CD4-positive, alpha-beta T cell treated with Interleukin-21 for 1 hour (primary cell): ENCODE measurements at regions not wholly inside any gene's neighbourhood (a gene's known extent, or its start where the extent isn't known, plus 50 kb on each side); places are given as distances from the start of the nearest gene placed in this dataset.
"Not testable (repeated sequence)": the region's sequence is repeated elsewhere in the genome, so short reads cannot be mapped to it uniquely, and the experiment has no call there.

ENCODE experiments used
- DNase-seq: peaks from one replicate; pipeline ENCODE4 v3.0.0-alpha.2; 2020

DNA sequence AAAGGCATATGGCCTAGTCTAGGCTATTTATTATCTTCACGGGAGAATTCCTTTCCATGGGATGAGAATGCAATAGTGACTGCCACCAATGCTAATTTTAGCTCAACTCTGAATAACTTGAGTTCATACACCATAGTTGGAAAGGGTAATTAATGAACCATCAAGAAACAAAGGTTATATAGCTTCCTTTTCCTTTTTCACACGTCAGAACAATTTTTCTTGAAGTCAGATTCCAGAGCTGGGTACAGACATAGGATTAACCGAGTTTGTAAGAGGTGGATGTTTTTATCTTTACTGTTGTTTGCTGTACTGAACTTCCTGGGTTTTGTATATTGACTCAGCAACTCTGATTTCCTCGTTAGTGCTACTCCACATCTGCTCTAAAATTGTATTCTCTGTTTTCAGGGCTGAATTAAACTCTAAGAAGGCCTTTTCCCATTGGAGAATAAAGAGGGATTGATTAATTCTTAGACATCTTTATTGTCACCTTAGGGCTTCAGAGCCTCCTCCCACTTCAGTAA is 262.0 kb downstream of the NUF2 start:
- no peak for DNase-seq

- no peak for DNase-seq
Observed at GRCh38 chr1:163585796-163586195, 264.0 kb downstream of the NUF2 start.

- no peak for DNase-seq
Observed at GRCh38 chr1:163588796-163589195, 267.0 kb downstream of the NUF2 start.

DNA sequence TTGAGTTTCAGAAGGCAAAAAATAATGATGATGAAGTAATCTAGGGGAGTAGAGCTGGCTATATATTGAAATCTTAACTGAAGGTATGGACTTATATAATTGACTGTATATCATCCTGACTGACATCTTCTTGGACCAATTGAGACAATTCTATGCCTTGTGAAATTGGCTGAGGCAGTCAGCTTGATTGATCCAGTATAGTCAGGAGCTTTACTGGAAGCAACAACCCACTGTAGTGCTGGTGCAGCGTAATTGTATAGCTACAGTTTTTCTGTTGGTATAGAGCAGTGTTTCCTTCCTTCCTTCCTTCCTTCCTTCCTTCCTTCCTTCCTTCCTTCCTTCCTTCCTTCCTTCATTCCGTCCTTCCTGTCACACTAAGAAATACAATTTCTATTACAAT is 268.0 kb downstream of the NUF2 start:
- DNase-seq: no peak

GRCh38 chr1:163591131-163591530 is 269.4 kb downstream of the NUF2 start:
- not testable (repeated sequence) for DNase-seq

GRCh38 chr1:163592623-163593022 is 270.9 kb downstream of the NUF2 start:
- not testable (repeated sequence) for DNase-seq

- DNase-seq: not testable (repeated sequence)
Observed at GRCh38 chr1:163596106-163596505, 274.4 kb downstream of the NUF2 start.

- DNase-seq: no peak
Observed at GRCh38 chr1:163596541-163597258, 274.9 kb downstream of the NUF2 start.

GRCh38 chr1:163604321-163604720 is 282.6 kb downstream of the NUF2 start:
- no peak for DNase-seq

DNA sequence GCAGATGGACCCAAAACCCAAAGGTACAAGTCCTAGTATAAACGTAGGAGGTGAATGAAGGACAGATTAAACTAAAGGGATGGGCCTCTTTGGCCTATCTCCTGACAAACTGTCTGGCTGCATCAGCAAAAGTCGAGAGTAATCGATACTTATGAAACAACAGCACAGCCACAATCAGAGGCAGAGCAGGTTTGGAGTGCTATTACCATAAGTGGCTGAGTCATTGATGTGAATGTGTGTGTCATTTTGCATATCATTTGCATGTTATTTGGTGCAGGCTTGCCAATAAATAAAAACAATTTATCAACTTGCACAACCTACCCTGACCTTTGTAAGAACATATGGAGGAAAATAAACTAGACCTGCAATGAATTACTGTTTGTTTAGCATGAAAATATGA is 283.1 kb downstream of the NUF2 start:
- DNase-seq: no peak

- no peak for DNase-seq
Observed at GRCh38 chr1:163608979-163609378, 287.2 kb downstream of the NUF2 start.

DNA sequence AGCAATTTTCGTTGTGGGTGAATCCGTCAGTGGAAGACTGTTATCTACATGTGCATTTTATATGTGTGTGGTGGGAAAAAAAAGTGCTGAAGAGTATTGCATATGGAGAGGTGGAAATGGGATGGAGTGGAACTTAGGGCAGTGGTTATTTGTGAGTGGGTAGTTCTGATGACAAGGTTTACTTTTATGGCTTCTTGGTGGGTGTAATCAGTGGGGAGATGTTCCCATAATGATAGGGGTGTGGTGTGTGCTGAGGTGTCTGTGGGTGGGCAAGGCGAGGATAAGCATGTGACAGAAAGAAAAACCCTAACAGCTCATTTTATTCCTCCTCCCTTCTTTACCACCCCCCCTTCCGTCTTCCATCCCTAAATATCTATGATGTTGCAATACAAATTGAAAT is 288.1 kb downstream of the NUF2 start:
- no peak for DNase-seq

GRCh38 chr1:163610486-163610885 is 288.7 kb downstream of the NUF2 start:
- no peak for DNase-seq

GRCh38 chr1:163614361-163614760 is 292.6 kb downstream of the NUF2 start:
- no peak for DNase-seq

- no peak for DNase-seq
Observed at GRCh38 chr1:163628034-163628773, 306.4 kb downstream of the NUF2 start.

DNA sequence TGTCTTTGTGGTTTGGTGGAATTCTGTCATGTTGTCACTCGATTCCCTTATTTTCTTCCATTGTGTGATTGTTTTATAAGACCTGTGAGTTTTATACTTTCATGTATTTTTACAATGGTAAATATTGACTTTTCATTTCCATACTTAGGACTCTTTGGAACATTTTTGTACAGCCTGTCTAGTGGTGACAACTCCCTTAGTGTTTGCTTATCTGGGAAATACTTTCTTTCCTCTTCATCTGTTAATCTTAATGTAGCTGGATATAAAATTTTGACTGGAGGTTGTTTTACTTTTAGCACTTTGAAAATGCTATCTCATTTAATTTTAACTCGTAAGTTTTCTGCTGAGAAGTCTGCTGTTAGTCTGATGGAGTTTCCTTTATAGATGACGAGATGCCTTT is 310.5 kb downstream of the NUF2 start:
- no peak for DNase-seq

GRCh38 chr1:163633366-163633765 is 311.6 kb downstream of the NUF2 start:
- no peak for DNase-seq

GRCh38 chr1:163645676-163646075 is 323.9 kb downstream of the NUF2 start:
- DNase-seq: not testable (repeated sequence)

GRCh38 chr1:163650624-163651023 is 328.9 kb downstream of the NUF2 start:
- no peak for DNase-seq

DNA sequence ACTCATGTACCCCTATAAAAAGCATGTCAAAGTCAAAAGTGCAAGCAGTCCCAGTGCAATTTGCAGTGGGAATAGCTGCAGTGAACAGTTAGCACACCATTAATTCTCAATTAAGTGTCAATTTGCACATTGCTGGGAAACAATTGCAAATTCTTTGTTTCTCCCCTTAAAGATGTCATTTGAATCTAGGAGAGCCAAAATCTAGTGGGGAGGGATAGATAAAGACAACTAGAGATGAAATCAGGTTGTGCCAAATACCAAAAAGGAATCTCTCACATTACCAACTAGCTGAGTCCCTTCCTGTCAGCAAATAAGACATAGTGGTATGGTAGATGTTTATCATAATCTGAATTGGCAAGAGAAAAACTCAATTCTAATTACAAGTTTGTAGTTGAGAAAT is 330.7 kb downstream of the NUF2 start:
- DNase-seq: no peak

DNA sequence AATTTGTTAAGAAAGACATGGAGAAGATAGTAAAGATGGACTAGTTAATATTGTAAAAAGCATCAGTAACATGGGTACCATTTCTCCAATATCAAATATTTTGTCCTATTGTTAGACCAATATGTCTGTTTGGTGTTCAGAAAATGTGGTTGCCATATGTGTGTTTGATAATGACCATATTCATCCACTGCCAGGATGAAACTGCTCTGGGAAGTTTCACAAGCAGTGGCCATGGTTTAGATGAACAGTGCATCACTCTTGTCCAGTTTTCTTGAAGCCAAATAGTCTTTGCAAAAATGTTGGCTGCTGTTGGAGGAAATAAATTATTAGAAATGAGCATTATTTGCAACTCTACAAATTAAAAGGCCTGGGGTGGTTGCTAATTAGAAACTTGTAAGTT is 333.8 kb downstream of the NUF2 start:
- no peak for DNase-seq

DNA sequence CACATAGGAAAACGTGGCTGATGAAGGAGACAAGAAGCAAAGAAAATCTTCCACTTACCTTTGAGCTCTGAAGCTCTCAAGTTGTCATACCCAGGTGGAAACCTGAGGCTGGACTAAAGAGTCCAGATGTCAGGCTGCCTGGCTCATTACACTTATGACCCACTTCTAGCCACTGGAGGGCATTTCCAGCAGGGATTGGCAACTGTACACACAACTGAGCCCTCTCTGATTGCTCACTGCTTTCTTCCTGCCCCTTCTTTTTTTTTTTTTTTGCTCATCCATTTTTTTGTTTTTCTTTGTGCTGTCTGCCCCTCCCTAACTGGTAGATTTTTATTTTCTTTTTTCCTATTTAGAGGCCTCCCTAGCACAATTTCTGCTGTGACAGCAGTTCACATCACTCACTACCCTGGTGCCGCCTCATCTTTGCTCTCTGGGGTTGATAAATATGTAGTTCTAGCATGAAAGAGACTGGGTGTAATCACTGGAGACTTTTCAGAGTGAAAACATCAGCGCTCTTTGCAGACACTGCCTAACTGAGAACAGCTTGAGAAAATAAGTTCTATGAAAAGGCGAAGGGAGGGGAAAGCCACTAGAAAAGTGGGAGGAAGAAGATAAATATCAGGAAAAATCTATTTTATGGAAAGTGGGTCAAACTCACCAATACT is 334.5 kb downstream of the NUF2 start:
- DNase-seq: no peak

GRCh38 chr1:163657719-163658118 is 336.0 kb downstream of the NUF2 start:
- DNase-seq: no peak

- no peak for DNase-seq
Observed at GRCh38 chr1:163661391-163661790, 339.6 kb downstream of the NUF2 start.
